ENCODE measurements at regions not wholly inside any gene's neighbourhood (a gene's known extent, or its start where the extent isn't known, plus 50 kb on each side); places are given as distances from the start of the nearest gene placed in this dataset.

- TF ChIP-seq EP300 (IDR thresholded peaks at IDR 0.05) (no peak), POLR2A (IDR thresholded peaks at IDR 0.05) (no peak)
- TF ChIP-seq, protein P1, sequence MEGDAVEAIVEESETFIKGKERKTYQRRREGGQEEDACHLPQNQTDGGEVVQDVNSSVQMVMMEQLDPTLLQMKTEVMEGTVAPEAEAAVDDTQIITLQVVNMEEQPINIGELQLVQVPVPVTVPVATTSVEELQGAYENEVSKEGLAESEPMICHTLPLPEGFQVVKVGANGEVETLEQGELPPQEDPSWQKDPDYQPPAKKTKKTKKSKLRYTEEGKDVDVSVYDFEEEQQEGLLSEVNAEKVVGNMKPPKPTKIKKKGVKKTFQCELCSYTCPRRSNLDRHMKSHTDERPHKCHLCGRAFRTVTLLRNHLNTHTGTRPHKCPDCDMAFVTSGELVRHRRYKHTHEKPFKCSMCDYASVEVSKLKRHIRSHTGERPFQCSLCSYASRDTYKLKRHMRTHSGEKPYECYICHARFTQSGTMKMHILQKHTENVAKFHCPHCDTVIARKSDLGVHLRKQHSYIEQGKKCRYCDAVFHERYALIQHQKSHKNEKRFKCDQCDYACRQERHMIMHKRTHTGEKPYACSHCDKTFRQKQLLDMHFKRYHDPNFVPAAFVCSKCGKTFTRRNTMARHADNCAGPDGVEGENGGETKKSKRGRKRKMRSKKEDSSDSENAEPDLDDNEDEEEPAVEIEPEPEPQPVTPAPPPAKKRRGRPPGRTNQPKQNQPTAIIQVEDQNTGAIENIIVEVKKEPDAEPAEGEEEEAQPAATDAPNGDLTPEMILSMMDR (IDR thresholded peaks at IDR 0.05): no peak
Measured at GRCh38 chr10:45197816-45198485, 117.5 kb downstream of the OR13A1 start.

All from sigmoid colon (tissue), 4 donors.